Fibroblast of lung (primary cell): ENCODE measurements at regions not wholly inside any gene's neighbourhood (a gene's known extent, or its start where the extent isn't known, plus 50 kb on each side); places are given as distances from the start of the nearest gene placed in this dataset.

Experiments
- DNase-seq, 2 donors: peaks; one replicate each; pipeline versions ENCODE4 v3.0.0 to v3.0.0-alpha.2; 2010; ENCODE audit warnings: low read depth in 2 of 2
- H2AFZ ChIP-seq: 2 replicates; pipeline ENCODE4 v1.5.1; 2012; ENCODE audit warnings: low read length, control low read depth, inconsistent platforms
- H3K27ac ChIP-seq: 2 replicates; pipeline ENCODE4 v1.5.1; 2011; ENCODE audit warnings: low read length, control low read depth; ENCODE audit not compliant: insufficient read depth
- H3K27me3 ChIP-seq: 2 replicates; pipeline ENCODE4 v1.5.1; 2011; ENCODE audit warnings: mild to moderate bottlenecking, low read length; ENCODE audit not compliant: control insufficient read depth, insufficient read depth
- H3K36me3 ChIP-seq: 2 replicates; pipeline ENCODE4 v1.5.1; 2011; ENCODE audit warnings: low read length; ENCODE audit not compliant: control insufficient read depth, insufficient read depth
- H3K4me1 ChIP-seq: 2 replicates; pipeline ENCODE4 v1.5.1; 2011; ENCODE audit warnings: low read length; ENCODE audit not compliant: control insufficient read depth, insufficient read depth; ENCODE audit errors: extremely low read depth
- H3K4me2 ChIP-seq: 2 replicates; pipeline ENCODE4 v1.5.1; 2011; ENCODE audit warnings: low read length, control low read depth; ENCODE audit not compliant: insufficient read depth; ENCODE audit errors: extremely low read depth
- H3K4me3 ChIP-seq, 4 experiments: fragments of 200-600 bp in 1 of 4; sonication (generic) in 1 of 4; replicated peaks in 1 of 4; 2 replicates each; pipeline ENCODE4 v1.5.1; 2011 to 2016; ENCODE audit warnings: low read length in 4 of 4, low read depth in 3 of 4, mild to moderate bottlenecking in 3 of 4, control low read depth in 2 of 4, inconsistent platforms in 1 of 4, mixed read lengths in 1 of 4; ENCODE audit not compliant: insufficient read depth in 1 of 4; ENCODE audit errors: control extremely low read depth in 1 of 4
- H3K79me2 ChIP-seq: 2 replicates; pipeline ENCODE4 v1.5.1; 2012; ENCODE audit warnings: mild to moderate bottlenecking, low read length, inconsistent platforms; ENCODE audit not compliant: control insufficient read depth, insufficient read depth
- H3K9ac ChIP-seq: 2 replicates; pipeline ENCODE4 v1.5.1; 2011; ENCODE audit warnings: mild to moderate bottlenecking, low read length, control low read depth; ENCODE audit not compliant: insufficient read depth
- H3K9me3 ChIP-seq: 2 replicates; pipeline ENCODE4 v1.5.1; 2012; ENCODE audit warnings: low read depth, low read length; ENCODE audit not compliant: control insufficient read depth, insufficient read depth
- H4K20me1 ChIP-seq: 2 replicates; pipeline ENCODE4 v1.5.1; 2011; ENCODE audit warnings: low read length; ENCODE audit not compliant: control insufficient read depth, insufficient read depth; ENCODE audit errors: extremely low read depth
- EZH2 ChIP-seq: IDR thresholded peaks from 2 replicates; pipeline ENCODE4 v1.5.1; 2012; ENCODE audit warnings: low read length, control low read depth, mild to moderate bottlenecking; ENCODE audit errors: missing control alignments
- TF ChIP-seq, protein P1 (sequence below), 2 donors: IDR thresholded peaks in 1 of 2; conservative IDR thresholded peaks in 1 of 2; 1 replicate in 1 of 2; 2 replicates in 1 of 2; pipeline ENCODE4 v1.5.1; 2011 to 2012; ENCODE audit warnings: low read length in 2 of 2, control low read depth in 1 of 2, inconsistent platforms in 1 of 2, low read depth in 1 of 2, mild to moderate bottlenecking in 1 of 2

DNA sequence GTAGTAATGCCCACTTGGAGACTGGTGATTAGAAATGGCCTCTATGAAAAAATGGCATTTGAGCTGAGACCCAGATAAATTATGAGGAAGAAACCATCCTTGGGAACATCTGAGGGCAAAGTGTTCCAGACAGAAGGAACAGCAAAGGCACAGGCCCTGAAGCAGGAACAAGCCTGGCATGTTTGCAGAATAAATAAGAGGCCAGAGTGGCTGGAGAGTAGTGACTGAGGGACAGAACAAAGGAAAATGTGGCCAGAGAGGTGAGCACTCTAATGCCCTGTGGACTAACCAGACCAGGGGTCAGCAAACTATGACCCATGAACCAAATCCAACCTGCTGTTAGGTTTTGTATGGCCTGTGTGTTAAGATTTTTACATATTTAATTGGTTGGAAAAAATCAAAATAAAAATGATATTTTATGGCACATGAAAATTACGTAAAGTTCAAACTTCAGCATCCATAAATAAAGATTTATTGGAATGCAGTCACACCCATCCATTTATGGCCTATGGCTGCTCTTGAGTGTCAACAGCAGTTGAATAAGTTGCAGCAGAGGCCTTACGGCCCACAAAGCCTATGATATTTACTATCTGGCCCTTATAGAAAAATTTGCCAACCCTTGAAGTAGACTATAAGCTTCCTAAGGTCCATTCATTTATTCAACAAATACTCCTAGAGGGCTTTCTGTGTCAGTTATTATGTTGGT, 210.0 kb upstream of the TOX3 start:
- no peak overlapping the region for H2AFZ ChIP-seq
- H3K9me3 ChIP-seq = peaks cover 3% of the 10 kb centered on the region
- H3K79me2 ChIP-seq = no peaks in the 10 kb centered on the region
- no peaks in the 10 kb centered on the region for H3K4me1 ChIP-seq
- H3K9ac ChIP-seq = no peak overlapping the region
- H3K36me3 ChIP-seq = no peaks in the 10 kb centered on the region
- H3K4me2 ChIP-seq = no peak overlapping the region
- no peak overlapping the region for H3K27ac ChIP-seq
- no peaks in the 10 kb centered on the region for H3K27me3 ChIP-seq
- DNase-seq = no peak
- H3K4me3 ChIP-seq = no peak overlapping the region
- no peaks in the 10 kb centered on the region for H4K20me1 ChIP-seq
- TF ChIP-seq, protein P1, sequence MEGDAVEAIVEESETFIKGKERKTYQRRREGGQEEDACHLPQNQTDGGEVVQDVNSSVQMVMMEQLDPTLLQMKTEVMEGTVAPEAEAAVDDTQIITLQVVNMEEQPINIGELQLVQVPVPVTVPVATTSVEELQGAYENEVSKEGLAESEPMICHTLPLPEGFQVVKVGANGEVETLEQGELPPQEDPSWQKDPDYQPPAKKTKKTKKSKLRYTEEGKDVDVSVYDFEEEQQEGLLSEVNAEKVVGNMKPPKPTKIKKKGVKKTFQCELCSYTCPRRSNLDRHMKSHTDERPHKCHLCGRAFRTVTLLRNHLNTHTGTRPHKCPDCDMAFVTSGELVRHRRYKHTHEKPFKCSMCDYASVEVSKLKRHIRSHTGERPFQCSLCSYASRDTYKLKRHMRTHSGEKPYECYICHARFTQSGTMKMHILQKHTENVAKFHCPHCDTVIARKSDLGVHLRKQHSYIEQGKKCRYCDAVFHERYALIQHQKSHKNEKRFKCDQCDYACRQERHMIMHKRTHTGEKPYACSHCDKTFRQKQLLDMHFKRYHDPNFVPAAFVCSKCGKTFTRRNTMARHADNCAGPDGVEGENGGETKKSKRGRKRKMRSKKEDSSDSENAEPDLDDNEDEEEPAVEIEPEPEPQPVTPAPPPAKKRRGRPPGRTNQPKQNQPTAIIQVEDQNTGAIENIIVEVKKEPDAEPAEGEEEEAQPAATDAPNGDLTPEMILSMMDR (conservative IDR thresholded peaks at IDR 0.05 in 1 of 2, IDR thresholded peaks at IDR 0.05 in 1 of 2; ENCODE audit: low read depth in 1 of 2, low read length in 2 of 2) = no peak
- TF ChIP-seq EZH2 = no peak

DNA sequence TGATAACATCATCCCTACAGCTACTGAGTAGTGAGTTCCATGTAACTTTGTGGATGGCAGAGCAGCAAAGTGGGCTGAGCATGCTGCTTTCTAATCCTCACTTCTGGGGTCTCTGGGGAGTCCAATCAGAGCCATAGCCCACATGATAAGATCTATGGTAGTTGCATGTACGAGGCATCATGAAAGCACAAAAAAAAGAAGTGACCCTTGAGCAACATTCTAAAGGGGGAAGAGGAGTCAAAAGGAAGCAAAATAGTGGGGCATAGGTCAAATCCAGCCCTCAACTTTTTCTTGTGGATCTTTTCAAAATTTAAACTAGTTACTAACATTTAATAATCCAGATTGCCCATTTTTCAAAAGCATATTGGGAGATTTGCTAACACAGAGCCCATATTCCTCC, 208.5 kb upstream of the TOX3 start:
- Histone ChIP-seq H3K79me2 (no peaks in the 10 kb centered on the region), H3K9ac (no peak overlapping the region), H3K4me3 (no peak overlapping the region), H3K27me3 (no peaks in the 10 kb centered on the region), H3K4me2 (no peak overlapping the region), H3K4me1 (no peaks in the 10 kb centered on the region), H3K9me3 (peaks cover 3% of the 10 kb centered on the region), H3K36me3 (no peaks in the 10 kb centered on the region), H3K27ac (no peak overlapping the region), H4K20me1 (no peaks in the 10 kb centered on the region), H2AFZ (no peak overlapping the region)
- TF ChIP-seq, protein P1 (conservative IDR thresholded peaks at IDR 0.05 in 1 of 2, IDR thresholded peaks at IDR 0.05 in 1 of 2; ENCODE audit: low read depth in 1 of 2, low read length in 2 of 2) = no peak
- no peak for TF ChIP-seq EZH2
- DNase-seq = no peak

DNA sequence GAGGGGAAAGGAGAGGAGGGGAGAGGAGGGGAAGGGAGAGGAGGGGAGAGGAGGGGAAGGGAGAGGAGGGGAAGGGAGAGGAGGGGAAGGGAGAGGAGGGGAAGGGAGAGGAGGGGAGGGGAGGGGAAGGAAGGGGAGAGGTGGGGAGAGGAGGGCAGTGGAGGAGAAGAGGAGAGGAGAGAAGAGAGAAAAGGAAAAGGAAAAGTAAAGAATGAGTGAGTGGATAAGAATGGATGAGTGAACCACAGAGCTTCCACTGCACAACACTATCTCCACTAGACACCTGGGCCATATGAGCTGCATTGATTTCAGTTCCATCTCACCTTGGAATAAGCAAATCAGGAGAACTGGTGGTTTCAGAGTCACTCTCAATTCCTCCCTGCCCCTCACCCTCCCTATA, 204.1 kb upstream of the TOX3 start:
- no peak overlapping the region for H2AFZ ChIP-seq
- TF ChIP-seq, protein P1 (conservative IDR thresholded peaks at IDR 0.05 in 1 of 2, IDR thresholded peaks at IDR 0.05 in 1 of 2; ENCODE audit: low read depth in 1 of 2, low read length in 2 of 2) = no peak
- no peak for TF ChIP-seq EZH2
- no peaks in the 10 kb centered on the region for H3K79me2 ChIP-seq
- no peaks in the 10 kb centered on the region for H3K4me1 ChIP-seq
- no peak for DNase-seq
- H3K4me2 ChIP-seq = no peak overlapping the region
- H3K27ac ChIP-seq = no peak overlapping the region
- H3K9me3 ChIP-seq = peaks cover 3% of the 10 kb centered on the region
- H3K4me3 ChIP-seq = no peak overlapping the region
- no peaks in the 10 kb centered on the region for H3K27me3 ChIP-seq
- H3K9ac ChIP-seq = no peak overlapping the region
- H4K20me1 ChIP-seq = no peaks in the 10 kb centered on the region
- no peaks in the 10 kb centered on the region for H3K36me3 ChIP-seq
